HG03097 (cell line): ENCODE measurements at regions not wholly inside any gene's neighbourhood (a gene's known extent, or its start where the extent isn't known, plus 50 kb on each side); places are given as distances from the start of the nearest gene placed in this dataset.
"Not testable (repeated sequence)": the region's sequence is repeated elsewhere in the genome, so short reads cannot be mapped to it uniquely, and the experiment has no call there.

ENCODE experiments used
- ATAC-seq: cut with Tn5 transposase; IDR thresholded peaks from one replicate; pipeline ENCODE4 v1.9.1; 2021; ENCODE audit not compliant: unreplicated experiment, low FRiP score

- ATAC-seq, result no peak
Measured at GRCh38 chr13:71018544-71018943, 848.5 kb downstream of the DACH1 start.

- no peak for ATAC-seq
Measured at GRCh38 chr13:71017607-71018006, 849.4 kb downstream of the DACH1 start.

- ATAC-seq, result no peak
Measured at GRCh38 chr13:71015516-71015915, 851.5 kb downstream of the DACH1 start.

- no peak for ATAC-seq
Measured at GRCh38 chr13:71015021-71015420, 852.0 kb downstream of the DACH1 start.

- ATAC-seq, result no peak
Measured at GRCh38 chr13:71005919-71006318, 861.1 kb downstream of the DACH1 start.

DNA sequence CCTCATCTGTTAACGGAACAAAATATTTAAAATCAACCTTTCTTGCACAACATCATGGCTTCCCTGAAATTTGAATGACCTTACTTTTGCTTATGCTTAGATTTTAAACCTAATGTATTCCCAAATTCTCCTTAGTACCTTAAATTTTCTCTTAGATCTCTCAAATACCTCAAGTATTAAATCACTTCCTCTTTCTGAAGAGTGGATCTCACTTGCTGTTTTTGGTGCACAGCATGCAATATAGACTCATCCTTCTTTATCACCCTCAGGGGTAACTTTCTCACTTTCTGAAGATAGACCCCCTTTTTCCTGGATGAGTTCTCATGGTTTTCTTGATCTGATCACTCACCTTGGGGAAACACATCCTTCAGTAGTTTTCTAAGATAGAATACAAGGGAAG, 871.7 kb downstream of the DACH1 start:
- ATAC-seq, result no peak

DNA sequence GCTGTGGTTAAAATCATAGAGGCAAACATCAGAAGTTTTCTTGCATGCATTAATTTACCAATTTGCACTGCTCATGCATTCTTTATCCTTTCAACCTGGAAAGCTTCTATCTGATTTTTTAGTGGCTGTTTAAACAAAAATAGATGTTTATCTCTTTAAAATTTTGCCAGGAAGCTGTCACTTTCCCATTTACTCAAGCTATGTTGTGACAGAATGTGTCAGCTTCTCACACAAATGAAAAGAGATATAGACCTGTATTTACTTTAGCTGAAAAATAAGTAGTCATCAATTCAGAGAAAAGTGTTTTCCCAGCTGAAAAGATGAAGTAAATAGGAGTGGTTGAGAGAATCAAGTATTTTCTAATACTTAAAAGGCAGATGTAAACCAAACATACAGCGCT, 872.8 kb downstream of the DACH1 start:
- no peak for ATAC-seq

DNA sequence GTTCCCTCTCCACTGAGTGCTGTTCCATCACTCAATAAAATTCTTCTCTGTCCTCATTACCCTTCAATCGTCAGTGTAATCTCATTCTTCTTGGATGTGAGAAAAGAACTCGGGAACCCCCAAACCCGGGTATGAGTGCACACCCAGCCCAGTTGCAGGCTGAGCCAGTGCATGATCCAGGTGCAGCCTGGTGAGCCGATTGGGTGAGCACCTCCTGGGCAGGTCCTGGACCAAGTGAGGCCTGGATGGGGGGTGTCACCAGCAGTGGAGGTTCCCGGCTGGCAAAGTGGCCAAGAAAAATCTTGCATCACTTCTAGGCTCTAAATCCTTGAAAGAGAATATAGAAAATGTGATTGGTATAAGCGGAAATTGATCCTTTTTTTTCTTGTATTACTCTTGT, 878.8 kb upstream of the KLHL1 start:
- ATAC-seq, result no peak

DNA sequence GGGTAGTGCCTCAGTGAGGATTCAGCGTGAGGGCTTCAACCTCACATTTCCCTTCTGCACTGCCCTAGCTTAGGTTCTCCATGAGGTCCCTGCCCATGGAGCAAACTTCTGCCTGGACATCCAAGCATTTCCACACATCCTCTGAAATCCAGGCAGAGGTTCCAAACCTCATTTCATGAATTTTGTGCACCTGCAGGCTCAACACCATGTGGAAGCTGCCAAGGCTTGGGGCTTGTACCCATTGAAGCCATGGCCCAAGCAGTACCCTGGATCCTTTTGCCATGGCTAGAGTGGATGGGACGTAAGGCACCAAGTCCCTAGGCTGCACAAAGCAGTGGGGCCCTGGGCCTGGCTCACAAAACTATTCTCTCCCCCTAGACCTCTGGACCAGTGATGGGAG, 877.1 kb upstream of the KLHL1 start:
- ATAC-seq, result no peak

- ATAC-seq, result not testable (repeated sequence)
Measured at GRCh38 chr13:70981219-70981618, 873.0 kb upstream of the KLHL1 start.

- no peak for ATAC-seq
Measured at GRCh38 chr13:70969321-70969720, 861.1 kb upstream of the KLHL1 start.

DNA sequence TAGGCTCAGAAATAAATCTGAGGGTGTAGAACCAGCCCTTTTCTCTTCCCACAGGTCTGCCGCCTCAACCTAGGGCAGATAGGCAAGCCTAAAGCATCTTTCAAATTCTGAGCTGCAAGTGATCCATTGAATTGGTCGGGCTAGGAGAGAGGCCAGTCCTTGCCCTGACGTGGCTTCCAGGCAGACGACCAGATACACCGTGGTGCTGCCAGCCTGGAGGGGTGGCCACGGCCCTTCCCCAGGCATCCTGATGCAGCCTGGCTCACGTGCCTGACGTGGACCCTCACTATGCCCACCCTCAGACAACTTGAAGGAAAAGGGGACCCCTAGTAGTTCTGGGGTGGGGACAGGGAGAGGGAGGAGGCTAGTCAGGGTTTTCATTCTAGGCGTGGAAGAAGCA, 859.3 kb upstream of the KLHL1 start:
- ATAC-seq, result no peak

GRCh38 chr13:70964874-70965273, 856.6 kb upstream of the KLHL1 start:
- ATAC-seq, result no peak

- no peak for ATAC-seq
Measured at GRCh38 chr13:70964124-70964523, 855.9 kb upstream of the KLHL1 start.

GRCh38 chr13:70960841-70961443, 852.7 kb upstream of the KLHL1 start:
- ATAC-seq, result no peak

DNA sequence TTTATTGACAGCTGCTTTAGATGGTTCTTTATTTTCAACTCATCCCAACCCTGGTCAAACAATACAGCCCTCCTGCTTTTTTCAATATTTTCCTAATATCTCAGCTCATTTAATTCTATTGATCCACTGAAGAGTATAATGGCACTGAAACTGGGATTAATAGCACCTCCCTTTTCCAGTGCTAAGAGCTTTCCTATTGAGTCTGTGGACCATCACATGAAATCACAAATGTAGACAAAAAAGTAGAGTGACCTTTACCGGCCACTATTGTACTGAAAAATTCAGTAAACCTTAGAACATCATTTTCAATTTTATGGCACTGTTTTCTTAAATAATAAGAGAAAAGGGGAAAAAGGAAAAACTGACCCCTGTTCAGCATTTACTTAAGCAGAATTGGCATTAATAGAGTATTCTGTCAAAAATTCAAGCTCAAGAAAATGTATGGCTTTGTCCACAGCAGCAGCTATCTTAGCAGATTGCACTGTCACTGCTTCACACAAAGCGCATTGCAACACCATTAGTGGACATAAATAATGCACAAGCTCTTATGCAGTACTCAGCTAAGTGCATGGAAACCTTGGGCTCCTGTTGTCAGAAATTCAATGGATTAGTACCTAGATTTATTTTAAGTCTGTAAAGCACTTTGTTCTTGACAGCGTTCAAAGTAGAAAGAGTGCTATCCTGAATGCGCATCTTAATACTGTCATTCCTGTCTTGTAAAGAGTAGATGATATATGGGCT, 851.0 kb upstream of the KLHL1 start:
- ATAC-seq, result no peak

GRCh38 chr13:70955887-70956286, 847.6 kb upstream of the KLHL1 start:
- no peak for ATAC-seq

DNA sequence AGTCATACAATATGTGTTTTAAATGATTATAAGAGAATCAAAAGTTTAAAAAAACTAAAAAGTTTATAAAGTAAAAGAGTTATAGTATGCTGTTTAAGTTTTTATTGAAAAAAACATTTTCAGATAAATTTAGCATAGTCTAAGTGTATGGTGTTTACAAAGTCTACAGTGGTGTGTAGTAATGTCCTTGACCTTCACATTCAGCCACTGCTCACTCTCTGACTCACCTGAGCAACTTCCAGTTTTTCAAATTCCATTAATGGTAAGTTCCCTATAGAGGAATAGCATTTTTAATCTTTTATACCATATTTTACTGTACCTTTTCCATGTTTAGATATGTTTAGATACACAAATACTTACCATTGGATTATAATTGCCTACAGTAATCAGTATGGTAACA, 842.4 kb upstream of the KLHL1 start:
- ATAC-seq, result no peak

DNA sequence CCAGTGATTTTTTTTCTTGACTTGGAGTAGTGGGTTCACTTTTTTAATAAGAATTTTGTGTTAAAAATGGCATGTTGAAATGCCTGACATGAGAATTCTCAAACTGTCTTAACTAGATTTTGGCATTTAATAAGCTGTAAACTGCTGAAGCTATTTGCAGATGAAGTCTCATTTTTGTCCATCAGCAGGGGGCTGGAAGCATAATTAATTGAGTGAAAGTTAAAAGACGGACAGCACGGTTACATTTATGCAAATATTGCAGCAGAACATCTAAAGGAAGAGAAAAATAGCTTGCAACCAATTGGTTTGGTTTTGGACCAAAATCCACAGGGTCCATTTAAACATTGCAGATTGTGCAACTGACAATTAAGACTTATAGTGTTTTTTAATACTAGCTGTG, 837.3 kb upstream of the KLHL1 start:
- ATAC-seq, result no peak

GRCh38 chr13:70941454-70941853, 833.2 kb upstream of the KLHL1 start:
- no peak for ATAC-seq

DNA sequence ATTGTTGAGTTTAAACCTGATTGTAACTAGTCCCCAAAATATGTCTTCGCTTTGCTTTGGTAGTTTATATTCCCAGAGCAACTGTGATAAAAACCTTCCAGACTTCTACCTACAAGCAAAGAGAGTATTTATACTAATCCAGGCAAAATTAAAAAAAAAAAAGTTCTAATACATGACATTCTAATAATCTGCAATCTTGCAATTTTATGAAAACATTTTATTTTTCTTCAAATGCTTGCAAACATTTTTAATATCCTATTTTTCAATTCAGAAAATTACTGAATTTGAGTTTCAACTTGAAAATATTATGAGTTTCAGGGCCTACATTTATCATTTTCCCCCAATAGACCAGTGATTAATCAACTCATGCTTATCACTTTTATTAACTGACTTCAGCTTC, 830.2 kb upstream of the KLHL1 start:
- ATAC-seq, result no peak

DNA sequence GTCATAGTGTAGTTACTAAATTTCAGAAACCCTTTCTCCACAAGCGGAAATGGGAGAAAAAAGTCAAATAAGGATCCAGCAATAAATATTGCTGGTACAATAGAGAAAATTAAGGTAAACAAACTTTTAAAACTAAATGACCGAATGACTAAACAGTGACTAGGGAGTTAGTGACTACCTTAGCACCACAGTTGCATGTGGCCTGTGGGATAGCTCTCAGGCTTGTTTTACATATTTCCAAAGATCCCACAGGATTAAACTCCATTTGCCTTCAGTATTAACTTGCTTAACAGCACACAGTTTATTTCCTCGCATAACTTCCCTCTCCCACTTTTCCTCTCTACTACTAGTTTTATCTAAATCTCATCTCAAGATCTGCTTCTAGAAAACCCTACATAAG, 824.3 kb upstream of the KLHL1 start:
- no peak for ATAC-seq
